OCI-LY7 (cell line): ENCODE measurements at regions not wholly inside any gene's neighbourhood (a gene's known extent, or its start where the extent isn't known, plus 50 kb on each side); places are given as distances from the start of the nearest gene placed in this dataset.

Experiments
- EZH2phosphoT487 ChIP-seq: fragments of 200-600 bp; sonication (generic); IDR thresholded peaks from 2 replicates; pipeline ENCODE4 v1.6.1; 2018; ENCODE audit warnings: low read depth, borderline replicate concordance, mild to moderate bottlenecking, mixed run types, antibody characterized with exemption, low read length, moderate library complexity, mixed read lengths
- TF ChIP-seq, protein P1 (sequence below): fragments of 200-600 bp; sonication (generic); conservative IDR thresholded peaks from 2 replicates; pipeline ENCODE4 v1.5.1; 2014; ENCODE audit warnings: mild to moderate bottlenecking, antibody characterized with exemption, low read length, moderate library complexity, mixed read lengths

DNA sequence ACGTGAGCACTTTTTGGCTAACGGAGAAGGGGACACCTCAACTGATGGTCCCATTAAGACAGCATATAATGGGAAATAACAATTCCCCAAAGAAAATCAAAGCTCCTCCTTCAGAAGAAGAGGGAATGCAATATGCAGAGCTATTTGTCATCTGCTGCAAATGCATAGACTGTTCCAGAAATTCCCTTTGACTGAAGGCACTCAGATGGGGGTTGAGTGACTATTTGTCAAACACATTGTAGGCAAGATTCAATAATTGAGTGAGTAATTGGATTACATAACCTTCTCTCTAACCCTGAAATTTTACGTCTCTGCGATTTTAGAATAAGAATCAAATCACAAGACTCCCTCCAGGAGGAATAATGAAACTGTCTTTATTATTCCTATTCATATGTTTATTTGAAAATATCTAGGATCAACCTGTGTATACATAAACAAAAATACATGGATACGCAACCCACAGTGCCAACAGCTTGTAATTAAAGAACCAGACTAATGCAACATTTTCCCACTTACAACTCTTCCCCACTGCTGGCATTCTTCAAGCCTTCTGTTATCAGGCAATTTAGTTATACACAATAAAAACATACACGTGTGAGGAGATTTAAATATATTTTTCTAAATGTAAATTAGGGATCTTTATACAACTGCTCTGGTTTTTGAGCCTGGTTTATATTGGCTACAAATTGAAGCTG, 256.6 kb downstream of the GBA3 start:
- TF ChIP-seq, protein P1, sequence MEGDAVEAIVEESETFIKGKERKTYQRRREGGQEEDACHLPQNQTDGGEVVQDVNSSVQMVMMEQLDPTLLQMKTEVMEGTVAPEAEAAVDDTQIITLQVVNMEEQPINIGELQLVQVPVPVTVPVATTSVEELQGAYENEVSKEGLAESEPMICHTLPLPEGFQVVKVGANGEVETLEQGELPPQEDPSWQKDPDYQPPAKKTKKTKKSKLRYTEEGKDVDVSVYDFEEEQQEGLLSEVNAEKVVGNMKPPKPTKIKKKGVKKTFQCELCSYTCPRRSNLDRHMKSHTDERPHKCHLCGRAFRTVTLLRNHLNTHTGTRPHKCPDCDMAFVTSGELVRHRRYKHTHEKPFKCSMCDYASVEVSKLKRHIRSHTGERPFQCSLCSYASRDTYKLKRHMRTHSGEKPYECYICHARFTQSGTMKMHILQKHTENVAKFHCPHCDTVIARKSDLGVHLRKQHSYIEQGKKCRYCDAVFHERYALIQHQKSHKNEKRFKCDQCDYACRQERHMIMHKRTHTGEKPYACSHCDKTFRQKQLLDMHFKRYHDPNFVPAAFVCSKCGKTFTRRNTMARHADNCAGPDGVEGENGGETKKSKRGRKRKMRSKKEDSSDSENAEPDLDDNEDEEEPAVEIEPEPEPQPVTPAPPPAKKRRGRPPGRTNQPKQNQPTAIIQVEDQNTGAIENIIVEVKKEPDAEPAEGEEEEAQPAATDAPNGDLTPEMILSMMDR: no peak
- TF ChIP-seq EZH2phosphoT487: no peak
